Erythroblast (primary cell): ENCODE measurements at regions not wholly inside any gene's neighbourhood (a gene's known extent, or its start where the extent isn't known, plus 50 kb on each side); places are given as distances from the start of the nearest gene placed in this dataset.

ENCODE experiments used
- GATA1 ChIP-seq: IDR thresholded peaks from 2 replicates; pipeline ENCODE4 v1.6.1; 2011; ENCODE audit warnings: low read depth, mild to moderate bottlenecking, control low read depth, low read length, moderate library complexity
- POLR2A ChIP-seq: IDR thresholded peaks from 2 replicates; pipeline ENCODE4 v1.6.1; 2011; ENCODE audit warnings: mild to moderate bottlenecking, low read length

DNA sequence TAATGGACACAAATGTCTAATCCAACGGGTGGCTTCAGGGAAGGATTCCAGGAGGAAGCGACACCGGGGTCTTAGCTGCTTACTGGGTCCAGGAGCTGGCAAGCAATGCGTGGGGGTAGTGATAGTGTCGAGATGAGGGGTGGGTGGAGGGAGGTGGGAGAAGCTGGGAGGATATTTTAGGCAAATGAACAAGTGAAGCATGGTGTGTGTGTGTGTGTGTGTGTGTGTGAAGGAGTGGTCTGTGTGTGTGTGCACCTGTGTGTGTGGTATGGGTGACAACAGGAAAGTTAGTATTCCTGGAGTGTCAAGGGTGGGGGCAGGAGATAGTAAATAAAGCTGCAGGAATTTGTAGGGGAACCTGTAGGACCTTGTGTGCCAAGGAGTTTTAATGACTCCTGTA lies 126.9 kb upstream of the ZBED5 start:
- no peak for TF ChIP-seq POLR2A
- no peak for TF ChIP-seq GATA1
